ENCODE measurements at regions not wholly inside any gene's neighbourhood (a gene's known extent, or its start where the extent isn't known, plus 50 kb on each side); places are given as distances from the start of the nearest gene placed in this dataset.

GRCh38 chr6:51466427-51466826 lies 621.0 kb downstream of the PKHD1 start:
- DNase-seq (ENCODE audit: low read depth, low spot score) = no peak
- H3K9ac ChIP-seq (ENCODE audit: insufficient read length) = no peak overlapping the region
- H3K36me3 ChIP-seq (ENCODE audit: insufficient read depth, low read length) = no peaks in the 10 kb centered on the region
- no peaks in the 10 kb centered on the region for H3K9me3 ChIP-seq (ENCODE audit: low read depth, low read length)
- no peak overlapping the region for H3K4me3 ChIP-seq
- TF ChIP-seq EZH2 (IDR thresholded peaks at IDR 0.05) (no peak), FOXP2 (optimal IDR thresholded peaks at IDR 0.05; ENCODE audit: control extremely low read depth, extremely low read length, insufficient read depth) (no peak), POLR2AphosphoS5 (IDR thresholded peaks at IDR 0.05; ENCODE audit: borderline replicate concordance, low read depth, low read length) (no peak)
- no peak overlapping the region for H3K27ac ChIP-seq

GRCh38 chr6:51467231-51467952 lies 620.0 kb downstream of the PKHD1 start:
- H3K9me3 ChIP-seq (ENCODE audit: low read depth, low read length) = no peaks in the 10 kb centered on the region
- H3K4me3 ChIP-seq = no peak overlapping the region
- TF ChIP-seq EZH2 (IDR thresholded peaks at IDR 0.05) = no peak
- TF ChIP-seq FOXP2 (optimal IDR thresholded peaks at IDR 0.05; ENCODE audit: control extremely low read depth, extremely low read length, insufficient read depth) = no peak
- no peak for TF ChIP-seq POLR2AphosphoS5 (IDR thresholded peaks at IDR 0.05; ENCODE audit: borderline replicate concordance, low read depth, low read length)
- no peak overlapping the region for H3K27ac ChIP-seq
- H3K9ac ChIP-seq (ENCODE audit: insufficient read length) = no peak overlapping the region
- DNase-seq (ENCODE audit: low read depth, low spot score) = no peak
- H3K36me3 ChIP-seq (ENCODE audit: insufficient read depth, low read length) = no peaks in the 10 kb centered on the region

- Histone ChIP-seq H3K9me3 (ENCODE audit: low read depth, low read length) (no peaks in the 10 kb centered on the region), H3K4me3 (no peak overlapping the region), H3K36me3 (ENCODE audit: insufficient read depth, low read length) (no peaks in the 10 kb centered on the region), H3K27ac (no peak overlapping the region), H3K9ac (ENCODE audit: insufficient read length) (no peak overlapping the region)
- no peak for DNase-seq (ENCODE audit: low read depth, low spot score)
- TF ChIP-seq FOXP2 (optimal IDR thresholded peaks at IDR 0.05; ENCODE audit: control extremely low read depth, extremely low read length, insufficient read depth) (no peak), EZH2 (IDR thresholded peaks at IDR 0.05) (no peak), POLR2AphosphoS5 (IDR thresholded peaks at IDR 0.05; ENCODE audit: borderline replicate concordance, low read depth, low read length) (no peak)
Observed at GRCh38 chr6:51468704-51469103, 618.7 kb downstream of the PKHD1 start.

- H3K27ac ChIP-seq = no peak overlapping the region
- H3K9me3 ChIP-seq (ENCODE audit: low read depth, low read length) = no peaks in the 10 kb centered on the region
- no peak overlapping the region for H3K9ac ChIP-seq (ENCODE audit: insufficient read length)
- H3K36me3 ChIP-seq (ENCODE audit: insufficient read depth, low read length) = no peaks in the 10 kb centered on the region
- no peak for TF ChIP-seq POLR2AphosphoS5 (IDR thresholded peaks at IDR 0.05; ENCODE audit: borderline replicate concordance, low read depth, low read length)
- no peak for TF ChIP-seq FOXP2 (optimal IDR thresholded peaks at IDR 0.05; ENCODE audit: control extremely low read depth, extremely low read length, insufficient read depth)
- no peak for TF ChIP-seq EZH2 (IDR thresholded peaks at IDR 0.05)
- no peak for DNase-seq (ENCODE audit: low read depth, low spot score)
- no peak overlapping the region for H3K4me3 ChIP-seq
Observed at GRCh38 chr6:51472745-51473487, 614.5 kb downstream of the PKHD1 start.

- Histone ChIP-seq H3K4me3 (no peak overlapping the region), H3K27ac (no peak overlapping the region), H3K36me3 (ENCODE audit: insufficient read depth, low read length) (no peaks in the 10 kb centered on the region), H3K9me3 (ENCODE audit: low read depth, low read length) (no peaks in the 10 kb centered on the region), H3K9ac (ENCODE audit: insufficient read length) (no peak overlapping the region)
- peak; percentile 68 for DNase-seq (ENCODE audit: low read depth, low spot score)
- TF ChIP-seq FOXP2 (optimal IDR thresholded peaks at IDR 0.05; ENCODE audit: control extremely low read depth, extremely low read length, insufficient read depth) (peak; percentile 16), POLR2AphosphoS5 (IDR thresholded peaks at IDR 0.05; ENCODE audit: borderline replicate concordance, low read depth, low read length) (no peak)
Observed at GRCh38 chr6:51474022-51474975, 613.1 kb downstream of the PKHD1 start.

GRCh38 chr6:51477711-51478311 lies 609.6 kb downstream of the PKHD1 start:
- Histone ChIP-seq H3K9me3 (ENCODE audit: low read depth, low read length) (no peaks in the 10 kb centered on the region), H3K27ac (no peak overlapping the region), H3K9ac (ENCODE audit: insufficient read length) (no peak overlapping the region), H3K36me3 (ENCODE audit: insufficient read depth, low read length) (no peaks in the 10 kb centered on the region), H3K4me3 (no peak overlapping the region)
- no peak for DNase-seq (ENCODE audit: low read depth, low spot score)
- TF ChIP-seq FOXP2 (optimal IDR thresholded peaks at IDR 0.05; ENCODE audit: control extremely low read depth, extremely low read length, insufficient read depth) (no peak), POLR2AphosphoS5 (IDR thresholded peaks at IDR 0.05; ENCODE audit: borderline replicate concordance, low read depth, low read length) (no peak), EZH2 (IDR thresholded peaks at IDR 0.05) (no peak)

GRCh38 chr6:51479296-51479695 lies 608.1 kb downstream of the PKHD1 start:
- DNase-seq (ENCODE audit: low read depth, low spot score) = no peak
- no peaks in the 10 kb centered on the region for H3K9me3 ChIP-seq (ENCODE audit: low read depth, low read length)
- H3K9ac ChIP-seq (ENCODE audit: insufficient read length) = no peak overlapping the region
- H3K27ac ChIP-seq = no peak overlapping the region
- no peaks in the 10 kb centered on the region for H3K36me3 ChIP-seq (ENCODE audit: insufficient read depth, low read length)
- TF ChIP-seq POLR2AphosphoS5 (IDR thresholded peaks at IDR 0.05; ENCODE audit: borderline replicate concordance, low read depth, low read length) (no peak), FOXP2 (optimal IDR thresholded peaks at IDR 0.05; ENCODE audit: control extremely low read depth, extremely low read length, insufficient read depth) (no peak), EZH2 (IDR thresholded peaks at IDR 0.05) (no peak)
- no peak overlapping the region for H3K4me3 ChIP-seq
